Erythroblast (primary cell): ENCODE measurements at regions not wholly inside any gene's neighbourhood (a gene's known extent, or its start where the extent isn't known, plus 50 kb on each side); places are given as distances from the start of the nearest gene placed in this dataset.

Source experiments
- GATA1 ChIP-seq: IDR thresholded peaks from 2 replicates; pipeline ENCODE4 v1.6.1; 2011; ENCODE audit warnings: low read depth, mild to moderate bottlenecking, control low read depth, low read length, moderate library complexity
- POLR2A ChIP-seq: IDR thresholded peaks from 2 replicates; pipeline ENCODE4 v1.6.1; 2011; ENCODE audit warnings: mild to moderate bottlenecking, low read length

GRCh38 chr3:14346642-14347041 lies 55.8 kb upstream of the SLC6A6 start:
- no peak for TF ChIP-seq POLR2A
- no peak for TF ChIP-seq GATA1
